GM19397 (cell line): ENCODE measurements at regions not wholly inside any gene's neighbourhood (a gene's known extent, or its start where the extent isn't known, plus 50 kb on each side); places are given as distances from the start of the nearest gene placed in this dataset.

Experiments
- ATAC-seq: cut with Tn5 transposase; IDR thresholded peaks from one replicate; pipeline ENCODE4 v1.9.1; 2021; ENCODE audit warnings: mild to moderate bottlenecking, moderate library complexity; ENCODE audit not compliant: unreplicated experiment

DNA sequence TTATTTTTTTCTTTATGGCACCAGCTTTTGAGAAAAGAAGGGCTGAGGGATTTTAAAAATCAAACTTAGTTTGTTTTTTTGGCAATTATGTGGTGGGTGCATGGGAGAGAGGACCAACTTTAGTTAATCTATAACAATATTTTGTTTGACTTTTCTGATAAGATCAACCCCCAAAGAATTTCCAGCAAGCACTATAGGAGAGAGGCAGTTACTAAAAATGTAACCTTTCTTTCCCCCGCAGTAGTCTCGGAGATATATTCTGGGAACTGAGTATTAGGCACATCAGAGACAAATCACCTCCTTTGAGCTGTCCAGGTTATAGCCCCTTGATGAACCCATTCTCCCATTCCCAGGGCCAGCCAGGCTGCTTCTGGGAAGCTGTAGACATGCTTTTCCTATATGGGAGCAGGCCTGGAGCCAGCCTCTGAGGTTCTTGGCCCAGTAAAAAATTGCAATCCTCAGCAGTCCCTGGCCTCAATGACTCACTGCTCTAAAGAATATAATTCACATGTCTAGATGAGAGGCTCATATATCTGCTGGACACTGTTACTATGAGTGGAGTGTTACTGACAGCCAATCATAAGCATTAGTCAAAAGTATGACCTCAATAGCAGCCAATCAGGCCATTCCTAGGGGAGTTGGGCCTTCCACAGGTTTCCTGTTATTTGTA is 138.3 kb upstream of the AGBL1 start:
- ATAC-seq, result no peak

DNA sequence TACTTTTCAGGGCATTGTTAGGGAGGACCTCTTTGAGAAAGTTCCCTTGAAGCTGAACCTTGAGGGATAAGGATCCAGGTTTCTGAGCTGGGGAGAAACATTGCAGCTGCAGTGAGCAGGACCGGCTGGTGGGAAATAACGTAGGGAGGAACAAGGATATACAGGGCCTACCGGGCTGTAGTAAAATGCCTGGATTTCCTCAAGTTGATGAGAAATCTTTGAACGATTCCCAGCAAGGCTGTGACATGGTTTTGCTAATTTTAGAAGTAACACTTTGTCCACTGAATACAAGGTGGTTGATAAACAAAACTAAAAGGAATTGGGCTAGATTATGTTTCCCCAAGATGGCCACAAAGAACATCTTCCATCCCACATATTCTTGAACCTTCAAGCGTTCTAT is 137.0 kb upstream of the AGBL1 start:
- no peak for ATAC-seq

DNA sequence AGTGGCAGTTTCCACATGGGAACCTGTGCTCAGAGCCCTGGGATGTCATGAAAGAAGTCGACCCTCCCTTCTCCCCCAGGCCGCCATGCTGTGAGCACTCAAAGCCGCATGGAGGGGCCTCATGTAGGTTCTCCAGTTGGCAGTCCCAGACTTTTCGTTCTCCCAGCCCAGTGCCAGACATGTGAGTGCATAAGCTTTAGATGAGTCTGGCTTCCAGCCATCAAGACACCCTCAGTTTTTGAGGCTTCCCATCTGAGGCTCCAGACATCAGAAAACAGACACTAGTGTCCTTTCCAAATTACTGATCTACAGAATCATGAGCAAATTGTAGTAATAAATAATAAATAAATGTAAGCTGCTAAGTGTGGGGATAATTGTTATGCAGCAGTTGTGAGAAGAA is 136.5 kb upstream of the AGBL1 start:
- ATAC-seq, result no peak

DNA sequence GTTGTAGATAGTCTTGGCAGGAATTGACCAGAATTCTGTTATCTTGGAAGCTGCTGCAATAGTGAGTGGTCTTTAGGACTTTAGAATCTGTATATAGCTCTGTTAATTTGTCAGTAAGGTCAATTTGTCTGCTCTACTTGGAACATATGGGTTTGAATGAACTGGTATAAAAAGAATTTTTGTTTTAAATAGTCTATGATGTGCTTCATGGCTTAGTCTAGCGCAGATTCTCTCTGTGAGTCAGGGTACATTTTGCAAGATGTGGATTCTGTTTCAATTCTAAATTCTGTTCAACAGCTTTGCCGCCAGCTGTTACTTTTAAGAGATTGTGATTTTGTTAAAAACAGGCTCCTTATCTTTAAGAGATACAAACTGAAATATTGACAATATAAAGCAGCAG is 135.9 kb upstream of the AGBL1 start:
- ATAC-seq, result no peak

DNA sequence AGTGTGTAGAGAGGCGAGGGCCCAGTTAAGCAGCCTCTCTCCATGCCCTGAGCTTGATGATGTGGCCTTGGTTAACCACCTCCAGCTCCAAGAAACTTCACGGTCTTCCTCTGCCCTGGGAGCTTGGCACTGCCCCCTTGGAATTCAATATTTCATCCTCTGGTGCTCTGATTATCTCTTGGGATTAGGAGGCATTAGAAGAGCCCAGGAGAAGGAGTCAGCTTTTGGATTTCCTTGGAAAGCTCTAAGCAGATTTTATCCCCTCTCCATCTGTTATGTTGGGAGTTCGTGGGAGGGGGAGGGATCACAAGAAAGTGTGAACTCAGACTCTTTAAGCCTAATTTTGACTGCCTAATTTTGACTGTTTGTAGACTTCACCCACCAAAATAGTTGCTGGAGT is 132.7 kb upstream of the AGBL1 start:
- ATAC-seq, result no peak

DNA sequence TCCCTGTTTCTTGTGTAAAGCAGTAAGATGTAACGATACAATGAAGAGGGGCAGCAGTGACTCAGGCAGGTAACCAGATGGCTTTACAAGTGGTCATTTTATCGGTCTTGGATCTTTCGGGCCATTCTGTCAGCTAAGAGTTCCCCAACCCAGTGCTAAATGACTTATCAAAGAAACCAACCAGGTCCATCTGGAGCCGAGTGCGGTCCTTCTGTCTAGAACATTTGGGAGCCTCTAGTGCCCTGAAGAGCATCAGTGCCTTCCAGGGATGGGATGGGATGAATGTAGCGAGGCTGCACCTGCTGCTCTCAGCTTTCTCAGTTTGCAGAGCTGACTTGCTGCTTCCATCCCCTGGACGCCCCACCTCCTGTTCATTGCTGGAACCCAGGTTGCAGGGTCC is 131.7 kb upstream of the AGBL1 start:
- ATAC-seq, result no peak

DNA sequence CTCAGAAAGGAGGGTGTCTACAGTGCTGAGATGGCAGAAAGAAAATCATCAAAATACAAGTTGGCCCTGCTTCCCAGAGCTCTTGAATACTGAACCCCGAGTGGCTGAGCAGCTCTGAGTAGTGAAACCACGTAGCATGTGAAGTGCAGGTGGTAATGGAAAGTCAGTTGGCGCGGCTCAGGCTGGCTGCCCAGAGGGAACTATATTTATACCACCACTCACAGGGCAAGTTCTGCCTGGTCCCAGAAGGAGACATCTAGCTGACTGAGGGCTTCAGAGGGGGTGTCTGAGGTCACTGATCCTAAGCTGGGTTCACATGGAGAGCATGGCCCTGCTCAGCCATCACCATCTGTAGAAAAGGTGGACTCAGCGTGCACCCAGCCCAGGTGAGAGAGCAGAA is 129.6 kb upstream of the AGBL1 start:
- ATAC-seq, result no peak

DNA sequence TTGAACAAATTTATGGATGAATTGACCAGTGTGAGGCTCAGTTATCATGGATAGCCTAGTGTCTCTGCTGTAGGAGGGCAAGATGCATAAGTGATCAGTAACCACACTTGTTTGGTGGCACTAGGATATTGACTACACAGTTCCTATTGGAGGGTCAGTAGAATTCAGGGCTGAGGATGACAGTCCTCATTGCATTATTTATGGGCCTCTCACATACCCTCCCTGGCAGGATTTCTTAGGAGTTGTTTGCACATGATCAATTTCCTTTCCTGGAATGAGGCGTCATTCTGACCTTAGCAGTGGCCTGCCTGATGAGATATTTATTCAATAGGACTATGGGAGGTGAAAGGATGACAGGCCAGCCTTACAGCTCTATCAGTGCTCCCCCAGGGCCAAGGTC is 125.1 kb upstream of the AGBL1 start:
- ATAC-seq, result no peak

DNA sequence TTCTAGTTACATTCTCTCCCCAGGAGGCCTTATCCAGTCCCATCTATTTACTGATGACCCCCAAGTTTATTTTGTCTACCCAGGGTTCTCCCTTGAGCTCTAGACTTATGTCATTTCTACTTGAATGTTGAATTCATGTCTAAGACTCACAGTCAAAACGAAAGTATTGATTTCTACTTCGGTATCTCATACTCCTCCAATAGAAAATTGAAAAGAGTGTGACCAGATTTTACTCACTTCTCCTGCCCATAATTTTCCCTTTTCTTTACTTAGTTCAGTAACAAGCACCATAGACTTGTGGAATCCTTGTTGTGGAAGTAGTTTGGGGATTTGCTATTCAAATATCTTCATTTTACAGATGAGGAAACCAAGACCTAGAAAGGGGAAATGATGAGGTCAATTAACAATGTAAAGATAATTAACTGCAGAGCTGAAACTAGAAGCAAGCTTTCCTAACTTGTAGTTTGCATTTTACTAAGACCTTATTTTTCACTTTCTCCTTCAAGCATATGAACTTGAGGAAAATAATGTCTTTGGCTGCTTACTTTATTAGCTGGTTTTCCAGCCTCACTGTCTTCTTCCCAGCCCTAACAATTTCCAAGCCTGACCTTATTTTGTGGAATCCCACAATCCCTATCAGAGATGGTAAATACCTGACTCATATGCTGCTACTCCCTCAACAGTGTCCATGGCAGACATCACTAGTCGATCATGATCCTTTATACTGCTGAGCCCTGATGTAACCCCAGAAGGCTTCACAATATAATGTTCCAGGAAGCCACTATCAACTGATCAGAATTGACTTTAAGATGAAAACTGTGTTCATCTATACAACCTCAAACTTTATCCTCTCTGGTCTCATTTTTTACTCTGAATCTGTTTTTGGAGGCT is 123.9 kb upstream of the AGBL1 start:
- peak; percentile 73 for ATAC-seq

DNA sequence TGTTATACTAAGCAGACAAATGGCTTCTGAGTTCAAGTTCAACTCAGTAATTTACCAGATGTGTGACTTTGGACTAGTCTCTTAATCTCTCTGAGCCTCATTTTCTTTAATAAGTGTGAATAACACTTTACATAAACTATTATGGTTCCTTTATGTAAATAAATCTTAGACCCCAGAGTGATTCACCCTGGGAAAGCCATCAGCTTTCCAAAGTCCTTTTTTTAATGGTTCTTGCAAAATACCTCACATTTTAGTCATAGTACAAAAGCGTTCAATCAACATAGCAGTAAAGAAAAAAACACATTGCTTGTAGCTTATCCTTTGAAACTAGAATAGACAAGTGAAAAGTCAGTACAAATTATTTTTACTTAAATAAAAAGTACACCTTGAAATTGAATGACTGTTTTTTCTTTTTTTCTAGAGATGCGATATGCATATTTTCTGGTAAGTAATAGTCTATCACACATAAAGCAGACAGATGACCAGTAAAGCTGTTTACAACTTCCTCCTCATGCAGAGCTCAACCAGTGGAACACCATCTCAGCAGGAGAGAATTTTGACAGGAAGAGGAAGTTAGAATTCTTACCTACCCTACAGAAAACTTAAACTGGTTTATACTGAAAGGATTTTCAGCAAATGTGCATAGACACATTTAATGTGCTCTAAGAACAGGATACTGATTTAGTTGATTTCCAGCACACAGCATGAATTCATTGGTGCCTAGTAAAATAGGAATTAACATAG is 123.0 kb upstream of the AGBL1 start:
- no peak for ATAC-seq

DNA sequence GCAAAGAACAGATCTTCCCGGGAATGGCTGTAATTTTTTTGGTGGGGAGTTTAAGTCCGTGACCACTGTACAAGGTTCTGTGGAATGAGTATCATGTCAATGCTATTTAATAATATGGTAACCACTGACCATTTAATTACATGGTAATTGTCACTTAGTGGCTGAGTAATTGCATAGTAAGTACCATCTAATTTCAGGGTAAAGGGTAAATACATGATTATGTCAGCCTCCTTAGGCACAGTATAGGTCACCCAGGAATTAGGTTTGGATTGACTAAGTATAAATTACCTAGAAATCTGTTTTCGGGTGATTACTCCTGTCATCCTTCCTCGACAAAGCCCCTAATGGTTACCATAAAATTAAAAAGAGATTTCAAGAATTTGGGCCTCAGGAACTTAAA is 120.1 kb upstream of the AGBL1 start:
- ATAC-seq, result no peak

DNA sequence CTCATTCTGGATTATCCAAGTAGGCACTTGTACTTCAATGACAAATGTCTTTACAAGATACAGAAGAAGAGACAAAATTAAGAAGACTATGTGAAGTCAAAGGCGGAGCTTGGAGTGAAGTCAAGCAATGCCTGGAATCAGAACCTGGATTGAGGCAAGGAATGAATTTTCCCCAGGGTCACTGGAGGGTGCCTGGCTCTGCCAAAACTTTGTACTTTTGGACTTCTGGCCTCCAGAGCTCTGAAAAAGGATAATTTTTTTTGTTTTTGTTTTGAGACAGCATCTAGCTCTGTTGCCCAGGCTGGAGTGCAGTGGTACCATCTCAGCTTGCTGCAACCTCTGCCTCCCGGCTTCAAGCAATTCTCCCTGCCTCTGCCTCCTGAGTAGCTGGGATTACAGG is 119.3 kb upstream of the AGBL1 start:
- ATAC-seq, result no peak

DNA sequence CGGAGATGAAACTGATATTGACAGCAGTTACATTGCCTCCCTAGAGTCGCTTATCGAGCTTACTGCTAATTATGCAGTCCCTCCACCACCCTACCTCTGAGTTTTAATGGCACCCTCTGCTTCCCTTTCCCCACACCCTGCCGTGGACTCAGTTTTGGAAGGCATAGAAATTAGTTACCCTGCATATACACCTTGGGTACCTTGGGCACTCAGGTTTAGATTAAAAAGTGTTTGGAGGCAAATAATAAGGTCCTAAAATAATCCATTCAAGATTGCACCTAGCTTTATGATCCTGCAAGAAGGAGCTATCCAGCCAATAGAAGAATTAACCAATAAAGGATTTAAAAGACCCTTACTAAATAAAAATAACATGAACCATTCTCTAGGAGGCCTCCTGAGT is 117.8 kb upstream of the AGBL1 start:
- no peak for ATAC-seq

DNA sequence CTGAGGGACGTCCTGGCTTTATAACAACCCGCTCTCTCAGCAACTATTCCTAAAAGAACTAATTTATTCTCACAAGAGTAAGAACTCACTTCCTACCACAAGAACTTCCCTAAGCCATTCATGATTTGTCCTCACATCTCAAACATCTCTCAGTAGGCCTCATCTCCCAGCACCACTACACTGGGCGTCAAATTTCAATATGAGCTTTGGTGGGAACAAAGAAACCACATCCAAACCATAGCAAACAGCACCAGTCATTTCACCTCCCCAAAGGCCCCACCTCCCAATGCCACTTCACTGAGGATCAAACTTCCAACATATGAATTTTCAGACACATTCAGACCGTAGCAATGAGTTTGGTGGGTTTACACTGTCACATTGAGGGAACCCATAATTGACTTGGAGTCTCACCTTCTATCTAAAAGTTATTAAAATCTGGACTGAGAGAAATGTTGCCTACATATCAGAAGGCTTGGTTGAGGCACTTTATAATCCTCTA is 116.4 kb upstream of the AGBL1 start:
- ATAC-seq, result no peak

DNA sequence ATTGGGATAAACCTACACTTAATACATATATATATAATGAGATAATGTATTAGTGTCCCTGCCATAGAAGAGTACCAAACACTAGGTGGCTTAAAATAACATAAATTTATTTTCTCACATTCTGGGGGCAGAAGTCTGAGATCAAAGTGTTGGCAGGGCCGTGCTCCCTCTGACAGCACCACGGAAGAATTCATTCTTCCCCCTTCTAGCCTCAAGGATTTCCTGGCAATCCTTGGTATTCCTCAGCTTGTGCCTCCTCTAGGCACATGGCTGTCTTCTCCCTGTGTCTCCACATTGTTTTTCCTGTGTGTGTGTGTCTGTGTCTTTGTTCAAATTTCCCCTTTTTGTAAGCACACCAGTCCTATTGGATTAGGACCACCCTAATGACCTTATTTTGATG is 115.2 kb upstream of the AGBL1 start:
- ATAC-seq, result no peak

DNA sequence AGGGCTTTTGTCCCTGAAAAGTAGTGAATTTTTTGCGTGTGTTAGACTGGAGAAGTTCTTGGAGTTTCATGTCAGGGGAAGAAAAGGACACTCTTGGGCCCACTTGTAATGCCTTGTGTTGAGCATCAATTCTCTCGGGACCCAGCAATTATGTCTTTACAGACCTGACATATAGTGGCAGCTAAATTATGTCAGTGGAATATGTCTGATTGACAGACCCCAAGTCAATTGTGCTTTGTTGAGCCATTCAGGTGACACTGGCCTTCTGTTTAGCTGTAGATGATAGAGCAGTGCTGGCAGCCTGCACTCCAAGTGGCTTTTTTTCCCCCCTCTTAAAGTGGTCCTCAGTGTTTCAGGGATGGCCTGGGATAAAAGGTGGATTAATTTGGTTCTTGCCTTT is 112.1 kb upstream of the AGBL1 start:
- no peak for ATAC-seq

DNA sequence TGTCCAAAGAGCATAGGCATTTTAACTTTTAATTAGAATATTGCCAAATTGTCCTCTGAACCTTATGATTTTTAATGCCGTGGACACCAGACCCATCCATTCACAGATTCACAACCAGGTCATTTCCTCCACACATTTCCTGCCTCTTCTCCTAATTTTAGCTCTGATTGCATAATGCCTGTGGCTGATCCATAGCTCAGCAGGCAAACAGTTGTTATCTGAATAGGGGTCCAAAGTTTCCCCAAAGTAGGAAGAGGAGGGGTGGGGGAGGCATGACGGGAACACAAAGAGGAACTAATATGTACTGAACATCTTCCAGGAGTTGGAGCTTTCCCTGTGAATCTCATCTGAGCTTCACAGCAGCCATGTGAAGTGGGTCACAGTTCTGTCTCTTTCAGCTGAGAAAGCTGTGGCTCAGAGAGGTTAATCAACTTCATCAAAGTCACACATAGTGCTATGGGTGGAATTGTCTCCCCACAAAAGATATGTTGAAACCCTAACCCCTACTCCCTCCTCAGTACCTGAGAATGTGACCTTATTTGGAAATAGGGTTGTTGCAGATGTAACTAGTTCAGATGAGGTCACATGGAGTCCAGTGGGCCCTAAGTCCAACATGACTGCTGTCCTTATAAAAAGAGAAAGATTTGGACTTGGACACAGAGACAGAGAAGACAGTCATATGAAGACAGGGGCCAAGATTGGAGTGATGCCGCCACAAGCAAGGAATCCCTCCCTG is 106.7 kb upstream of the AGBL1 start:
- no peak for ATAC-seq

DNA sequence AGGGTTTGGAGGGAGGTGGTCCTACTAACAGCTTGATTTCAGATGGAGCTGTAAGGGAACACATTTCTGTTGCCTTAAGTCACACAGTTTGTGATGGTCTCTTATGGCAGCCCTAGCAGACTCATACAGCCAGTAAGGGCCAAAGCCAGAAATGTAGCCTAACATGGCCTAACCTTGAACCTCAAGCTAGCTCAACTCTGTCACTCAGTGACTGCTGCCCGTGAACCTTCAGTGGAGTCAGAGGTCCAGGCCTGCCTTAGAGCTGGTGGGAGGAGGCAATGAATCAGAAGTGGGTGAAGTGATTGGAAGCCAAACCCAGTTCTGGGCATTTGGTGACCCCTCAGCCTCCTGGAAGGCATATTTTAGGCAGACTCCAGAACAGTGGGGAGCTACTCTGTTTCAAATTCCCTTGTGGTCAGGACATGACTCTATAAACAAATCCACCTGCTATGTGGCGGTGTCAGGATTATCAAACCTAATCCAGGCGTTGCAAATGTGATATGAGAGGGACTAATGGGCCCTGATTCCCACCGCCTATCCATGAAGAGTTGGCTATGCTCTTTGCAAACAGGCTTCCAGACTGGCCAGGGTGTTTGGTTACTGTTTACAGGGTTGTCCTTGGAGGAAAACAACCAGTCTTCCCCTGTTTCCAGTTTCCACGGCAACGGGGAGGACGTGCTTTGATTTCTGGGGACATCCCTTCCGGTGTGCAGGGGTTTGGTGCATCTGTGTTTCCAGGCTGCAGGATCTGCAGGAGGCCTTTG is 105.9 kb upstream of the AGBL1 start:
- ATAC-seq, result no peak

DNA sequence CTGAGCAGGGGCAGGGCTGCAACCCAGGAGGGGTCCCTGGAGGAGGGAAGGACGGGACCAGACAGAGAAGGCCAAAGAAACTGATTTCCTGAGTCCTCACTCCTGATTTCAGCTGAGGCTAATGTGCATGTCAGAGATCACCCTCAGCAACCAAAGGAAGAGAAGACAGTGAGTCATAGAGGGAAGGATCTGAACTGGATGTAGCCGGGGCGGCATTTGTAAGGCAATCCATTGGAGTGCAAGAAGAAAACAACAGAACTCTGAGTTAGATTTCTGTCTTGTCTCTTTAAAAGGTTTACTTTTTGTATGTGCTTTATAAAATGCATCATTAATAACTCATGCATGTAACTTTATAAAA is 105.3 kb upstream of the AGBL1 start:
- no peak for ATAC-seq

DNA sequence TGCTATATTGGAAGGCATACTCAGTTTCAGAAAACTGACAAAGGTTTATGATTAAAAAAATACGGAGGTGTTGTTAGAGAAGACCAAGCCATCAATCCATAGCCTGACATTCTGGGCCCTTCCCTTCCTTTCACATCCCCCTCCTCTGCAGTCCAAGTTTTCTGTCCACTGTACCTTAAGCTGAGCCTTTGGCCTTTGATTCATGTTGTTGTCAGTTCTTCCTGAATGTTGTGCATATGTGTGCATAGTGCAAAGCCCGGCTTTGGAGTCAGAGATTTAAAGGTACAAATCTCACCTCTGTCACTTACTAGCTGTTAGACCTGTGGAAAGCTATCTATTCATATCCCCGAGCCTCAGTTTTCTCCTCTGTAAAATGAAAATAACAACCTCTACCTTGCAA is 104.9 kb upstream of the AGBL1 start:
- no peak for ATAC-seq
